GM21360 (cell line): ENCODE measurements at regions not wholly inside any gene's neighbourhood (a gene's known extent, or its start where the extent isn't known, plus 50 kb on each side); places are given as distances from the start of the nearest gene placed in this dataset.

Experiments
- ATAC-seq: cut with Tn5 transposase; IDR thresholded peaks from one replicate; pipeline ENCODE4 v1.9.1; 2021; ENCODE audit warnings: mild to moderate bottlenecking, moderate library complexity; ENCODE audit not compliant: unreplicated experiment

DNA sequence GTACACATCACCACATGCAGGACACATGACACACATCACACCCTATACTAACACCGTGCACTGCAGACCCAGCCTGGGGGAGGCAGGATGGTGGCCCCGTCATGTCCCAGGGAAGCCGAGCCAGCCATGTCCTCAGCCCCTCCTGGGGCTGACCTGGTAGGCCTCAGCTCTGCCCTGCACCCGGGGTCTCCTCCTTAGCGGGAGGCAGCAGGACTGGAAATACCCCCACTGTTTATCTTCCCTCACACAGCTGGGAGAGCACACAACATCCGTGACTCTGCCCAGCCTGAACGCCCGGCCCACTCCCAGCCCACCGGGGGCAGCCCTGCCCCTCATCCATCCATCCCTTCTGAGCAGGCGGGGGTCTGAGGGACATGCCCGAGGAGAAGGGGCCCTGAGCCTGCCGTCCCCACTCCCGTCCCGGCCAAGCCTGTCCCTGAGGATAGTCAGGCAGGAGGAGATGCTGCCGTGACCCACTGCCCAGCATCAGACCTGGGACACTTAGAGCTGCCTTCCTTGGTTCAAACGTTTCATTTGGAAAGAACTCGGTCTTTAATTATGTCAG, 945.0 kb downstream of the BRD1 start:
- no peak for ATAC-seq

DNA sequence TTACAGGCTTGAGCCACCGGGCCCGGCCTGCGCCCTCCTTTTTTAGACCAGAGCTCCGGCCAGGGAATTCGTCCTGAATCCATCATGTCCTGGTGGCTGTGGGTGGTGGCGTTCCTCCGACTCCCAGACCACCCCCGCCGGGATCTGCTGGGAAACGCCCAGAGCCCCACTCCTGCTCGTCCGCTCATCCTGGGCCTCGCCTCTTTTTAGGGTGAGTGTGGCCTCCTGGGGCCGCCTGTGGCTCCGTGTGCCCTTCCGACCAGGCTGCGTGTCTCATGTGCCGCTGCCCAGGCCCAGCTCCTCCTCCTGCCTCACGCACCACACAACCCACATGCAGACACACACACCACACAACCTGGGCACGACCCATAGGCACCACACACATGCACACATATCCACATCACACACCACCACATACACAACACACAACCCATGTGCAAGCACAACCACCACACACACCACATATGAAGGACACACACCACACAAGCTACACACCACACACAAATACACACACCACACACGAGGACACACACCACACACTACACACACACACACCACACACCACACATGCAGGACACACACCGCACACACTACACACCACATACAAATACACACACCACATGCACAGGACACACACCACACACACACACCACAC, 946.2 kb downstream of the BRD1 start:
- ATAC-seq: no peak

DNA sequence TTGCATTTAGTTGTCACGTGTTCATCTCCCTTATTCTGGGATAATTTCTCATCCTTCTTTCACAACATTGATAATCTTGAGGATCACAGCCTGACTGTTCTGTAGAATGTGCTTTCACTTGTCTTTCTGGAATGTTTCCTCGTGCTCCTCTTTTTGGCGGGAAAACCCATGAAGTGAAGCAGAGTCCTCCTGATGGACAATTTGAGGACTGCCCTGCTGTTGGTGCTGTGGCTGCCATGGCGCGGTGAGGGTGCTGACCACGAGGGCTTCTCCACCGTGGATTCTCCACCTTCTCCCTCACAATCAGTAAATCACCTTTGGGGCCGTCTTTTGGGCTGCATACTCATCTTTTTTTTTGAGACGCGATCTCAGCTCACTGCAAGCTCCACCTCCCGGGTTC, 946.9 kb downstream of the BRD1 start:
- ATAC-seq: no peak

DNA sequence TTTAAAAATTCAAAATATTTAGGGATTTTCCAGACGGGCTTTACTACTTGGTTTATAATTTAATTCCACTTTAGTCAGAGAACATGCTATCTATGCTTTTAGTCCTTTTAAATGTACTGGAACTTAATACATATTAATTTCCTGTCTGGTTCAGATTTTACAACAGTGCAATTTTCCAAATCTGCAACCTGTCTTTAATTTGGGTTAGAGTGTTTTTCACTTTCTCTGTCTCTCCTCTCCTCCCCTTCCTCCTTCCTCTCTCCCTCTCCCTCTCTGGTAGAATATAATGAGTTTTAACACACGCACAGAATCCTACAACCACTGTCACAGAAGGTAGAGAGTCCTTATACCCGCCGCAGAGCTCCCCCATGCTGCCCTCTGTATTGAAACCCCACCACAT, 950.7 kb downstream of the BRD1 start:
- ATAC-seq: no peak

DNA sequence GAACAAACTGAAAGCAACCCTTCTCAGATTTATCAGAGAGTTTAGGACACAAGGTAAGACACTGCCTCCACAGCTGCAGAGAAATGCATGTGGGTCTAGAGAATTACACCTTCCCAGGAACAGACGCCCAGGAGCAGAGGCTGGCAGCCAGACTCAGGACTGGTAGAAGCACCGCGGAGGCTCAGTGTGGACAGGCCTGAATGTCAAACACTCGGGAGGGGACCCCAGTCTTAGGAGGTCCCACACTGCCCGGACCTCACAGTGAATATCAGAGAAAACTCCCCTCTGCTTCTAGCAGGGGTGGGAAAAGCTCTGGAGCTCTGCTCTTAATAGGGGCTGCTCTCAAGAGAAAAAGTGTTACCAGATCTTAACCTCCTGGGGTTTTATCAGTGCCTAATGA, 952.7 kb downstream of the BRD1 start:
- ATAC-seq: no peak

DNA sequence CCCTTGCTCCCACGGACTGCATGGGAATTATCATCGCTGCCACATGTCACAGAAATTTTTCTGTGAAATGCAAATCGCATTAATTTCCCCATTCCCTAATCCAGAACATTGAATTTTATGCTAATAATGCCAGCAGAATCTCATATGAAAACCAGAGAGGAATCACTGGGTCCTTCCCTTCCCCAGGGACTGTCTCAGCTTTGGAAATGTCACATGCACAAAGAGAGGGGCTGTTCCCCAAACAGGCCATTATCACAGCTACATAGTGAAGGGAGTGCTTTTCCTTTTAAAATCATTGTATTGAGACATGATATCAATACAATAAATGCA, 954.5 kb downstream of the BRD1 start:
- ATAC-seq: no peak

DNA sequence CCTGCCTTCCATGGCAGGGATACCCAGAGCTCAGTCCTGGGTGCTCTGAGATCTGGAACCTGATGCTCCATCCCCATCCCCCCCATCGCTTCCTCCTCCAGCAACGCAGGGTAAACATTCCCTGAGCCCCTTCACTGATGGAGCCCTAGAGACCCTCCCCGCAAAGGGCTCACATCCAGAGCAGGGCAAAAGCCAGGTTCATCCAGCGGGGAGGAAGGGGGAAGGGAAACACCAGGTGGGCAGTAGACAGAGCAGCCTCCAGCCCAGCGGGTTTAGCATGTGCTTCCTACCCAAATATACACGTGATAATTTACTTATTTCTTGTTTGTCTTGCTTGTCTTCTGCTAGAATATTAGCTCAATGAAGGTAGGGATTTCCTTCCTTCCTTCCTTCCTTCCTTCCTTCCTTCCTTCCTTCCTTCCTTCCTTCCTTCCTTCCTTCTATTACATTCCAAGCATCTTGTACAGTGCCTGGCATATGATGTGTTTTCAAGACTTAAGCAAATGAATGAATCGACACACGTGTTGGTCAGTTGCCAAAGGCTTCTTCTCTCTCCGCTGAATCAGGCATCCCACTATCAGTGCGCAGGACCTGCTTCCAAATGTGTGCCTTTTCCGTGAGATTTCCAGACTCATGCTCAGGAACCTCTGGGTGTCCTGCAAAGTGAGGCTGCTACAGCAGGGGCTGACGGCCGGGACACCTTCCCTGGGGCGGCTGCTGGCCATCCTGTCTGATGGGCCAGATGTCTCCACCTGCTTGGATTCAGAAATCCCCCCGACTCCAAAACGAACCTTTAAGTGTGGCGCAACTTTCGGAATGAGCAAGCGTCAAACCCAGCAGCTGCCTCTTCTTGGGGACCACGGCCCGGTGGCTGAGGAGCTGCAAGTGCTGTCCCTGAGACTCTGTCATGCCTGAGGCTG, 955.1 kb downstream of the BRD1 start:
- ATAC-seq: no peak

DNA sequence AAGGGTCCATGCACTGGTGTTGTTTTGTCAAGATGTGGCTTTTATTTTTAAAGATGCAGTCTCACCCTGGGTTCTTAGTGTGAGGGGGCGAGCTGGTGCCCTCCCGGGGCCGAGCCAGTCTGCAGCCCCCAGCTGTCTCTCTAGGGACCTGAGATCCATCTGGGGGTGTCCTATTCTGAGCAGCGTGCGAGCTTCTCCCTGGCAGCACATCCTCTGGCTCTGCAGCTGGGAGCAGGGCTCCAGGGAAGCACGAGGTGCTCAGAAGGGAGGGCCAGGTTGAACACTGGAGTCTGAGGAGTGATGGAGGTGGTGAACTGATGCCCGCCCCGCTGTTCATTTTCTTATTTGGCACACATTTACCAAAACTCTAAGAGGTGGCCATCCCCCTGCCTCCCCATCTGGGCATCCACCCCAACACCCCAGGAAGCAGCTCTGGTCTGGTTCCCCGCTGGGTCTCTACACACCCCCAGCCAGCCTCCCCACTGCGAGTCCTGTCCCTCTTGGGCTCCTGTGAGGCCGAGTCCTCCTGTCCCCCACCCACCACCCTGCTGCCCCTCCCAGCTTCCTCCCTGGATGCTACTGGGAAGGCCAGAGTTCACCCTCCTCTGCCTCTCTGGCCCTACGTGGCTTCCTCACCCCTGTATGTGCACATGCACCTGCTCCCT, 956.4 kb downstream of the BRD1 start:
- no peak for ATAC-seq

DNA sequence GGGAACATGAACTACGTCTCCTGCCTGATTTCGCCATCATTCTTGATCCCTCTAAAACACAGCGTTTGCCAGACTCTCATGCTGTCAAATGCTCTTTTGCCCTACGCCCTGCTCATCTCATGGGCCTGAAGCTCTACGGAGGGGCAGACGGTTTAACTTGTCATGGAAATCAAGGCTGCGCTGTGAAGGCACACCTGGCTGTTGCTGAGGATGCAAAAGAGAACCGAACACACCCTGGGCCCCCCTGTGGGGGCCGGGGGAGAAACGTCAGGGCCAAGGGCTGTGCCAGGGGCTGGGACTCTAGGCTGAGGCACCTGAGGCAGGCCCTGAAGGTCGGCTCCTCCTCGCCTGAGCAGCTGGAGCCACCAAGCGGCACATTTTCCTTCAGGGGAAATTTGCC, 957.2 kb downstream of the BRD1 start:
- ATAC-seq: no peak

DNA sequence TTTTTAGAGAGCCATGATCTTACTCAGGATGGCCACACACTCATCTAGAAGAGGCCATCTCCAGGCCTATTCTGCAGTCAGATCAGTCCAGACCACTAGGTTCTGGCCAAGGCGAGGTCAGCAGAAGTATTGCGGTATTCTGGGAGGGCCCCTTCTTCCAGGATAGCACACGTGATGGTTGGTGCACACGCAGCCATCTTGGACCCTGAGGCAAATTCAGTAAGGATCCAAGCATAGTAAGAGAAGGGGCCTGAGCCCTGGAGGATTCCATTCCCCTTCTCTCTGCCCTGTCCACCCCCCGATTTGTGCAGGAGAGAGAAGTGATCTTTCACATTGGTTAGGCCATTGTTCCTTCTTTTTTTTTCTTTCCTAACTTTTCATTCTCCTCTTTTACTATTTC, 957.9 kb downstream of the BRD1 start:
- no peak for ATAC-seq

DNA sequence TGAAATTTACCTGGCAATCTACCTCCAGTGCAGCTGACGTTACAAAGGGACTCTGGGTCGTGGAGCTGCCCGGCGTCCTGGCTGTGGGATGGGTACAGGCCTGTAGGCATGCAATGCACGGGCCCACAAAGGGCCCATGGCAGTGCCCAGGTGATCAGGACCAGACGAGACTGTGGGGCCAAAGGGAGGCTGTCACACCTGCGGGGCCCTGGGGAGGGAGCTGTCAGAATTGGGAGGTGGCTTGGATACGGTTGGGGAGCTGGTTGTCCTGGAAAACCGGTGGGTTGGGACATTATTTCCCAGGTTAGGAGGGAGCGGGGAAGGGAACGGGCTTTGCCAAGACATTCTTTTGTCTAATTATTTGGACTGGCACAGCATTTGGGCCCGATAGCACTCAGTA, 958.5 kb downstream of the BRD1 start:
- ATAC-seq: no peak

DNA sequence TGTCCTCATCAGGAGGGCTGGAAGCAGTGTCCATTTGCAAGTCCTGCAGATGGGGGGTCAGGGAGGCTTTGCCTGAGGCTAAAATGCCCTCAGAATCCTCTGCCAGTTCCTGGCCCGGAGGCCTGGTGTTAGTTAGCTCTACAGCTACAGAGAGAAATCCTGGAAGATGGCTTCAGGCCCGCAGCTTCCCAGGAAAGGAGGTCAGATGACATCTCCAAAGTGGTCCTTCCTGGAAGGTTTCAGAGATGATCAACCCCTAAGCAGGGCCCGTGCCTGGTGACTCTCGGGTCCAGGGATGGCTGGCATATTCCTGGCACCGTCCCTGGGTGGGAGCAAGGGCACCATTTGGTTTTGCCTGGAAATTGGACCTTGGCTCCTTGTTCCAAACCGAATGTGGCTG, 959.1 kb downstream of the BRD1 start:
- no peak for ATAC-seq

DNA sequence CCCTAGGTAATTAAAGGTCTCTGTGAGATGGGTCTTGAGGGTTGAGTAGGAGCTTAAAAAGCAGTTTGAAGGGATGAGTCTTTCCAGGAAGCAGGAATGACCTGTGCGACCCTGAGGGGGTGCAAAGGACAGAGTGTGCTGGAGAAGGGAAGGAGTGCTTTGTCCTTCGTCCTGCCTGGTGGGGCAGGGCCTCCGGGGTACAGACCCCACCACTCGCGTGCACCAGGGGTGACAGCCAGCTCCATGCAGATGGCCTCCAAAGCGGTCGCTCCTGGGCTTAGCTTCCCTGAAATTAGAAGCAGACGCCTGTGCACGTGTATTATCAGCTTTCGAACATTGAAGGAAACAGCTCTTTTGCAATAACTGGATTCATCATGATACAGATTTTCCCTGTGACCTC, 959.8 kb downstream of the BRD1 start:
- ATAC-seq: no peak

DNA sequence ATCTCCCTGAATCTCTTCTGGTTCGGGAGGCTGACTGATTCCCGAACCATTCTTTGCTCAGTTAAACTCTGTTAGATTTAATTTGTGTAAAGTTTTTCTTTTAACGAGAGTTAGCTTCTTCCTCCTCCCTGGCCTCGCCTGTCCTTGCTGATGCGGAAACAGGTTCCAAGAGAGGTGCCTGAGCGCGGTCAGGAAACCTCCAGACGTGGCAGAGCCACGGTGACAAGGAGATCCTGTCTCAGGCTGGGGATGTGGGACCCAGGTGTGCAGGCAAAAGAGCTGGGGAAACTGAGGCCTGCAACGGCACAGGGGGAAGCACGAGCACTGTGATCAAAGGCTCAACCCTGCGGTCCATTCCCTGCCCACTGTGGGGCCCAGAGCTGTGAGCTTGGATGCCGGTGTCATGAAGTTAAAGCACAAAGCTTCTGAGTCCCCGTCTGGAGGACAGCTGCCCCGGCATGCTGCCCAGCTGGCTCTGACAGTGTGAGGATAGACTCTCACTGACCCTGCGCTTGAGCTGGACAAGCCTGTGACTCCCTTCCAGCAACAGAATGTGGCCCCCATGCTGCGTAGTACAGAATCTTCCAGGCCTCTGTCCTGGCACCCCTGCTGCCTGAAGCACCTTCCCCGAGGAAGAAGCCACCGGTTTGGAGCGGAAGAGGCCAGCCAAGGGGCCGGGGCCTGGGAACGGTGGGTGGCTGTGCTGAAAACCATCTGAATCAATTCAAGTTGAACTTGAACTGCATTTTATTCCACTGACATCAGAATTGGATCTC, 960.6 kb downstream of the BRD1 start:
- no peak for ATAC-seq

DNA sequence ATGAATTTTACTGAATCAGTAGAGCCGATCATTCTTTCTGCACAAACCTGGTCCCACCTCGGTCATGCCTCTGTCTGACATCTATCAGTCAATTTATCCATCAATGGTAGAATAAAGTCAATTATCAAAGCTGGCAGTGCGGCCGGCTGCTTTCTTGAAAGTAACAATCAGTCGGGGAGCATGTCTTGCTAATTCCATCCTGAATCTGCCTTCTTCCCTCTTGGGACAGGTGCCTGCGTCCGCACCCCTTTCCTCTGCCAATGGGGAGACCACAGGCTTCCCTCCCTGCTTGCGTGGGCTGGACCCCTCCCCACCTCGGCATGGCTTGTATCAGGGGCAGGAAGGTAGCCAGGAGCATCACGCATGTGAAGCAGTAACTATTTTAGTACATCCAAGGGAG, 962.9 kb downstream of the BRD1 start:
- ATAC-seq: no peak

DNA sequence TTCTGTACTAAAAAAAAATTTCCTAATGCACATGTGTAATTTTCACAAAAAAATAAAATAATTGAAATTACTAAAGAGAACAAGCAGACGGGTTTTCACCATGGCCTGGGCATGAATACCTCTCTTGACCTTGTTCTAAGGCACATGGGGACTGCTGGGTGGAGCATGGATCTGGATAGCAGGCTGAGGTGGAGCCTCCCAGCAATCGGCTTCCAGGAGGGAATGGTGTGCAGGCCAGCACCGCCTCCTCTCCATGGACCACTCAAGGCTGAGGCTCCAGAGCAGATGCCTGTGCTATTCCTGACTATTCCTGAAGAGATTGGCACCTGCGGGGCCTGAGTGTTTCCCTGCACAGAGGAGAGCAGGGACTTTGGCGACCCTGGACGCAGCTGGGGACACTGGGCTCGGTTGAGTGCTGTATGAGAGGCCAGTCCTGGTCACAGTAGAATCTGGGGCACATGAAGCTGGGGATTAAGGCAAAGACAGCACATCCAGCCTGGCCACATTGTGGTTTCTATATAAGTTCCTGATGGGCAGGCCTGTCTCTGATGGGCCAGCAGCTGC, 963.6 kb downstream of the BRD1 start:
- ATAC-seq: no peak

DNA sequence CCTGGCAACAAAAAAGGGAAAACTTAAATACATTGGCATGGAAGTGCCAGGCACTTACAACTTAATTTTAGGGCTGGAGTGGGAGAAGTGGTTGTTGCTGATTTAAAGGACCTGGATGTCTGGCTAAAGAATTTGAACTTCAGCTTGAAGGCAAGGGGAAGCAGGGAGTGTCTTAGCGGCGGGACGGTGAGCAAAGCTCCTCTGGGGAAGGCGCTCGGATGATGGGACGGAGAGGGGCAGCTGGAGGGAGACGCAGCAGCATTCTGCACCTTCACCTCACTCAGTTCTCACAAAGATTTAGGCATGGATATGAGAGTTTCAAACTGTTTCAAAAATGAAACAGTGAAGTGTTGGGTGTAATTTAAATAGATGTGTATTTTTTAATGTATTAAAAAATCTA, 967.1 kb downstream of the BRD1 start:
- no peak for ATAC-seq

DNA sequence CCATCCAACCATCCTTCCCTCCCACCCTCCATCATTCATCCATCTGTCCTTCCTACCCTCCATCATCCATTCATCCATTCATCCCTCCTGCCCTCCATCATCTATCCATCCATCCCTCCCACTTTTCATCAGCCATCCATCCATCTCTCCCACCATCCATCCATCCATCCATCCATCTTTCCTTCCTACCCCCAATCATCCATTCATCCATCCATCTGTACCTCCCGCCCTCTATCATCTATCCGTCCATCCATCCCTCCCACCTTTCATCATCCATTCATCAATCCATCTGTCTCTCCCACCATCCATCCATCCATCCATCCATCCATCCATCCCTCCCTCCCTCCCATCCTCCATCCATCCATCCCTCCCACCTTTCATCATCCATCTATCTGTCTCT, 968.8 kb downstream of the BRD1 start:
- ATAC-seq: no peak

DNA sequence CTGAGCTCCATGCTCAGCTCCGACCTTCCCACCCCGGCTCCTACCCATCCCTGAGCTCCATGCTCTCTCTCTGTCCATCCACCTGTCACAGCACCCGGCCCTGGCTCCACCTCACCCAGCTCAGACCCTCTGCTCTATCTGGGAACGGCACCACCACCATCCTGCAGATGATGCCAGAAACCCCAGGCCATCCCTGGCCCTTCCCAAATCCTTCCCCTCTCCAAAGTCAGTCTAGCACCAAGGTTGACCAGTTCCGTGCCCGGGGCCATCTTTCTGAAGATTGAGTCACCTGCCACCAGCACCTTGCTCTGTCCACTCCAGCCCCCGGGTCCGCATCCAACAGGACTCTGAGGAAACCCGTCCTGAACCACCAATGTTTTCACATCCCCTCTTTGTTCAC, 969.6 kb downstream of the BRD1 start:
- no peak for ATAC-seq

DNA sequence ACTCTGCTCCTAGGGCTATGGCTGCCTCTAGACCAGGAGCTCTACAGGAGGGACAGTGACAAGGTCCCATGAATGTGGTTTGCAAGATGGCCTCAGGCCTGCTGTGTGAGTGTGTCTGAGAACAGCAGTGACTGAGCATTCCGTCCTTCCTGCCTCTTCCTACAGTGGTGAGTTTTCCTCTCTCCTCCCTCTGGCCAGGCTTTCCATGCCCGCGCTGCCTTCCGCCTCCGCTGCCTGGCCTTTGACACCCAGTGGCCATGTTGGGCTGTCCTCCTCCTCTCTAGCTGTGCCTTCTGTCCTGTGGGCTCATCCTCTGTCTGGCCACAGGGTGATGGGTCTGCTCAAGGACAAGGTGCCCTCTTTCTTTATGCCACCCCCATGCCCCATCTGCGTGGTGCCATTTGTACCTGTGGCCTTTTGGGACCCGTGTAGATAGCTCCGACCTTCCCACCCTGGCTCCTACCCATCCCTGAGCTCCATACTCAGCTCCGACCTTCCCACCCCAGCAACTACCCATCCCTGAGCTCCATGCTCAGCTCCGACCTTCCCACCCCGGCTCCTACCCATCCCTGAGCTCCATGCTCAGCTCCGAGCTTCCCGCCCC, 970.4 kb downstream of the BRD1 start:
- ATAC-seq: no peak

DNA sequence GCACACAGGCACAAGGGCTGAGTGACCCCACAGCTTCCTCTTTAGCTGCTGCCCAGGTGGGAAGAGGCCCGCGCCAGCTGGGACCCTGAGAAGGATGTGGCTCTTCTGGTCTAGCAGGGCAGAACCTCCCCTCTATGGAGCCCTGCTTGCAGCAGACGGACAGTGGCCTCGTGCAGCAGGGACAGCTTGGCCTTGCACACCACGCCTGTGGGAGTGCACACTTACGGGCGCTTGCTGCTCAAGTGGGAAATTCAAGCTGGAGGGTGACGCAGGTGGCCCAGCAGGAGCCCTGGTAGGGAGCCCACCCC, 971.4 kb downstream of the BRD1 start:
- ATAC-seq: no peak
